Fibroblast of lung (primary cell): ENCODE measurements at regions not wholly inside any gene's neighbourhood (a gene's known extent, or its start where the extent isn't known, plus 50 kb on each side); places are given as distances from the start of the nearest gene placed in this dataset.

Source experiments
- EZH2 ChIP-seq: IDR thresholded peaks from 2 replicates; pipeline ENCODE4 v1.5.1; 2012; ENCODE audit warnings: low read length, control low read depth, mild to moderate bottlenecking; ENCODE audit errors: missing control alignments
- TF ChIP-seq, protein P1 (sequence below), 2 donors: IDR thresholded peaks in 1 of 2; conservative IDR thresholded peaks in 1 of 2; 1 replicate in 1 of 2; 2 replicates in 1 of 2; pipeline ENCODE4 v1.5.1; 2011 to 2012; ENCODE audit warnings: low read length in 2 of 2, control low read depth in 1 of 2, inconsistent platforms in 1 of 2, low read depth in 1 of 2, mild to moderate bottlenecking in 1 of 2

DNA sequence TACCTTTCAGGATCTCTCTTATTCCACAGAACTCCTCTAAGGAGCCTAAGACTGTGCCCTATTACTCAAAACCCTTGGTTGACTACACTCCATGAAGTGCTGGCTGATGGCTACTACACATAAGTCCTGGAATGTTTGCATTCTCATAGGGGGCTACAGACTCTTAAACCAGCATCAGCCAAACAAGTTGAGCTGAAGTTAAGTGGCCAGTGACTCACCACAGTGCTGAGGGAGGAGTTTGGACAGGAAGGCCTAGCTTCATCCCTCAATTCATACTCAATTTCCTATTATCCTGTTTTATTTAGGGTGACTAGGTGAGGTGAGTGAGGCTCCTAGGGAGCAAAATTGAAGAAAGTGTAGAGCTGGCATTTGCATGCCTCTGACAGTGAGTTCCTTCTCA lies 246.7 kb downstream of the SMAD2 start:
- TF ChIP-seq, protein P1, sequence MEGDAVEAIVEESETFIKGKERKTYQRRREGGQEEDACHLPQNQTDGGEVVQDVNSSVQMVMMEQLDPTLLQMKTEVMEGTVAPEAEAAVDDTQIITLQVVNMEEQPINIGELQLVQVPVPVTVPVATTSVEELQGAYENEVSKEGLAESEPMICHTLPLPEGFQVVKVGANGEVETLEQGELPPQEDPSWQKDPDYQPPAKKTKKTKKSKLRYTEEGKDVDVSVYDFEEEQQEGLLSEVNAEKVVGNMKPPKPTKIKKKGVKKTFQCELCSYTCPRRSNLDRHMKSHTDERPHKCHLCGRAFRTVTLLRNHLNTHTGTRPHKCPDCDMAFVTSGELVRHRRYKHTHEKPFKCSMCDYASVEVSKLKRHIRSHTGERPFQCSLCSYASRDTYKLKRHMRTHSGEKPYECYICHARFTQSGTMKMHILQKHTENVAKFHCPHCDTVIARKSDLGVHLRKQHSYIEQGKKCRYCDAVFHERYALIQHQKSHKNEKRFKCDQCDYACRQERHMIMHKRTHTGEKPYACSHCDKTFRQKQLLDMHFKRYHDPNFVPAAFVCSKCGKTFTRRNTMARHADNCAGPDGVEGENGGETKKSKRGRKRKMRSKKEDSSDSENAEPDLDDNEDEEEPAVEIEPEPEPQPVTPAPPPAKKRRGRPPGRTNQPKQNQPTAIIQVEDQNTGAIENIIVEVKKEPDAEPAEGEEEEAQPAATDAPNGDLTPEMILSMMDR (conservative IDR thresholded peaks at IDR 0.05 in 1 of 2, IDR thresholded peaks at IDR 0.05 in 1 of 2; ENCODE audit: low read depth in 1 of 2, low read length in 2 of 2) = no peak
- TF ChIP-seq EZH2 = no peak
